HCT116 (cell line): ENCODE measurements at regions not wholly inside any gene's neighbourhood (a gene's known extent, or its start where the extent isn't known, plus 50 kb on each side); places are given as distances from the start of the nearest gene placed in this dataset.
"Not testable (repeated sequence)": the region's sequence is repeated elsewhere in the genome, so short reads cannot be mapped to it uniquely, and the experiment has no call there.

Source experiments
- ATAC-seq: fragments of 200-7000 bp; cut with Tn5 transposase; 2 replicates; pipeline ENCODE4 v1.9.1; 2020; ENCODE audit warnings: mild to moderate bottlenecking, moderate library complexity
- BruUV-seq: library from RNA; stranded (reverse); fragments of 400-500 nt; replicated peaks from 2 replicates; lab custom pipeline; 2021; lab: Mats Ljungman, UMichigan
- CTCF ChIA-PET: fragments of 300-600 bp; sonication (Branson Sonifier 250); formaldehyde crosslinking; loops from one replicate; lab custom pipeline; 2021; ENCODE audit warnings: antibody characterized with exemption; lab: Charles Lee
- POLR2A ChIA-PET: fragments of 300-600, 350-600 bp; sonication (Branson Sonifier 250); formaldehyde crosslinking; loops from one replicate; lab custom pipeline; 2021; ENCODE audit warnings: antibody characterized with exemption; lab: Charles Lee
- RAD21 ChIA-PET, 2 experiments: fragments of 300-600 bp; sonication (Branson Sonifier 250); formaldehyde crosslinking; loops; one replicate each; lab custom pipeline; 2023; ENCODE audit warnings: low total read pairs in 2 of 2; ENCODE audit not compliant: uncharacterized antibody in 2 of 2, unreplicated experiment in 2 of 2, low non-redundant PET in 1 of 2; lab: Charles Lee
- DNase-seq: peaks from one replicate; pipeline ENCODE4 v3.0.0-alpha.2; 2010; ENCODE audit warnings: low read depth, low spot score
- H2AFZ ChIP-seq: fragments of 200-600 bp; shearing (Covaris generic), sonication (generic); 2 replicates; pipeline ENCODE4 v1.6.1; 2017; ENCODE audit warnings: low read depth, mixed run types, mixed read lengths, antibody characterized with exemption, low read length; ENCODE audit not compliant: poor library complexity, severe bottlenecking
- H3K27ac ChIP-seq: 2 replicates; pipeline ENCODE4 v1.5.1; 2012; ENCODE audit warnings: low read depth, low read length
- H3K27me3 ChIP-seq: fragments of 200-600 bp; sonication (generic); 2 replicates; pipeline ENCODE4 v1.6.1; 2016; ENCODE audit warnings: mixed run types, low read length, mixed read lengths; ENCODE audit not compliant: insufficient read depth
- H3K36me3 ChIP-seq, 2 experiments: fragments of 200-500 bp in 1 of 2; fragments of 200-600 bp in 1 of 2; sonication (Bioruptor generic) in 1 of 2; sonication (generic) in 1 of 2; 2 replicates each; pipeline versions ENCODE4 v1.5.1 to v1.6.1; 2014 to 2016; ENCODE audit warnings: low read length in 2 of 2, inconsistent platforms in 1 of 2, mixed read lengths in 1 of 2, mixed run types in 1 of 2; ENCODE audit not compliant: insufficient read depth in 2 of 2, control insufficient read depth in 1 of 2
- H3K4me1 ChIP-seq, 2 experiments: fragments of 200-600 bp in 1 of 2; sonication (generic) in 1 of 2; 2 replicates each; pipeline versions ENCODE4 v1.5.1 to v1.6.1; 2012 to 2017; ENCODE audit warnings: low read length in 2 of 2, inconsistent platforms in 1 of 2, mild to moderate bottlenecking in 1 of 2, mixed read lengths in 1 of 2, mixed run types in 1 of 2, moderate library complexity in 1 of 2; ENCODE audit not compliant: insufficient read depth in 2 of 2, control insufficient read depth in 1 of 2
- H3K4me2 ChIP-seq: fragments of 200-600 bp; sonication (generic); 2 replicates; pipeline ENCODE4 v1.6.1; 2017; ENCODE audit warnings: mixed run types, low read length, mixed read lengths
- H3K4me3 ChIP-seq, 2 experiments: fragments of 200-600 bp in 1 of 2; sonication (generic) in 1 of 2; replicated peaks in 1 of 2; 2 replicates each; pipeline ENCODE4 v1.5.1; 2011 to 2016; ENCODE audit warnings: low read length in 2 of 2, control low read depth in 1 of 2, low read depth in 1 of 2, mild to moderate bottlenecking in 1 of 2, mixed read lengths in 1 of 2, mixed run types in 1 of 2
- H3K79me2 ChIP-seq: fragments of 200-600 bp; sonication (generic); 2 replicates; pipeline ENCODE4 v1.6.1; 2017; ENCODE audit warnings: mild to moderate bottlenecking, mixed run types, low read length, moderate library complexity, mixed read lengths; ENCODE audit not compliant: insufficient read depth
- H3K9ac ChIP-seq: fragments of 200-600 bp; sonication (generic); 2 replicates; pipeline ENCODE4 v1.6.1; 2016; ENCODE audit warnings: low read length, mixed read lengths
- H3K9me2 ChIP-seq: fragments of 200-600 bp; sonication (generic), shearing (Covaris generic); 2 replicates; pipeline ENCODE4 v1.6.1; 2017; ENCODE audit warnings: mixed run types, mild to moderate bottlenecking, moderate library complexity; ENCODE audit not compliant: insufficient read depth
- H3K9me3 ChIP-seq, 2 experiments: fragments of 200-500 bp in 1 of 2; fragments of 200-600 bp in 1 of 2; sonication (Bioruptor generic) in 1 of 2; sonication (generic) in 1 of 2; 2 replicates each; pipeline ENCODE4 v1.6.1; 2014 to 2017; ENCODE audit warnings: low read length in 2 of 2, mixed read lengths in 2 of 2, inconsistent platforms in 1 of 2, low read depth in 1 of 2, mild to moderate bottlenecking in 1 of 2, mixed run types in 1 of 2, moderate library complexity in 1 of 2; ENCODE audit not compliant: control insufficient read depth in 1 of 2, insufficient read depth in 1 of 2
- H4K20me1 ChIP-seq: fragments of 200-600 bp; sonication (generic), shearing (Covaris generic); 2 replicates; pipeline ENCODE4 v1.6.1; 2017; ENCODE audit warnings: mixed run types, mild to moderate bottlenecking, moderate library complexity; ENCODE audit not compliant: insufficient read depth
- intact Hi-C: fragments of 100-400 bp; cut with micrococcal nuclease; formaldehyde crosslinking; loops from 2 replicates; pipeline ENCODE4 v1.10.0; 2022

GRCh38 chrX:63217549-63217948 is 133.6 kb downstream of the SPIN4 start:
- H2AFZ ChIP-seq, RAD21 ChIA-PET, H3K4me3 ChIP-seq, H3K4me2 ChIP-seq, ATAC-seq, H3K9ac ChIP-seq, DNase-seq, H3K27ac ChIP-seq, H3K4me1 ChIP-seq, H3K27me3 ChIP-seq, H3K9me2 ChIP-seq, H3K79me2 ChIP-seq, BruUV-seq, POLR2A ChIA-PET, H3K36me3 ChIP-seq, H3K9me3 ChIP-seq, intact Hi-C loops, H4K20me1 ChIP-seq, CTCF ChIA-PET: not testable (repeated sequence)

DNA sequence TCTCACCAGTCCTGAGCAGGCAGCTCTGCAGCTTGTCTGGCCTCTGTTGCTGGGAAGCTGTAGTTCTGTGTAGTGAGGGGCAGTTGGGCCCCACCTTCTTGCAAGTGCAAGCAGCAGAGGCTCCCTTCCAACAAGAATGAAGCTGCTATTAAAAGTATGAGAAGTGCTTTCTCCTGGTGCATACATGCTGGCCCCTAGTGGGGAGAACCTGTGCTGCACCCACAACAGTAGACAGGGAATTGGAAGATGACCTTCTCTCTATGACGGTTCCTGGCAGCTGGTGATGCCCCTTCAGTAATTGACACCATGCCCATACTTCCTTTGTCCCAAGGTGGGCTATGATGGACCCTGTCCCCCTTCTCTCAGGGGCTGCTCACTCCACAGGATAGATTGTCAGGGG is 141.5 kb downstream of the SPIN4 start:
- BruUV-seq, H3K4me1 ChIP-seq, H2AFZ ChIP-seq, H3K4me3 ChIP-seq, intact Hi-C loops, H4K20me1 ChIP-seq, H3K27me3 ChIP-seq, H3K9me2 ChIP-seq, H3K9ac ChIP-seq, H3K9me3 ChIP-seq, CTCF ChIA-PET, H3K36me3 ChIP-seq, RAD21 ChIA-PET, H3K27ac ChIP-seq, DNase-seq, H3K4me2 ChIP-seq, H3K79me2 ChIP-seq, POLR2A ChIA-PET: not testable (repeated sequence)
- ATAC-seq = peak; percentile 78

GRCh38 chrX:63209128-63209527 is 142.0 kb downstream of the SPIN4 start:
- not testable (repeated sequence) for H3K36me3 ChIP-seq

GRCh38 chrX:63204266-63205074 is 146.7 kb downstream of the SPIN4 start:
- H3K4me3 ChIP-seq, H3K36me3 ChIP-seq, DNase-seq, CTCF ChIA-PET, H3K9me3 ChIP-seq, RAD21 ChIA-PET, intact Hi-C loops, H3K27me3 ChIP-seq, H3K4me1 ChIP-seq, H4K20me1 ChIP-seq, H3K4me2 ChIP-seq, H2AFZ ChIP-seq, H3K9ac ChIP-seq, BruUV-seq, H3K79me2 ChIP-seq, POLR2A ChIA-PET, H3K27ac ChIP-seq, H3K9me2 ChIP-seq: not testable (repeated sequence)
- ATAC-seq = peak; percentile 88

More at GRCh38 chrX:63209128-63209527, 142.0 kb downstream of the SPIN4 start:
- H3K9me2 ChIP-seq, H2AFZ ChIP-seq, H3K4me2 ChIP-seq, H4K20me1 ChIP-seq, POLR2A ChIA-PET, H3K79me2 ChIP-seq, BruUV-seq, intact Hi-C loops, H3K27ac ChIP-seq, H3K27me3 ChIP-seq, CTCF ChIA-PET, H3K9ac ChIP-seq, H3K4me1 ChIP-seq, H3K9me3 ChIP-seq, DNase-seq, RAD21 ChIA-PET, H3K4me3 ChIP-seq: not testable (repeated sequence)
- ATAC-seq = peak; percentile 70
